GM12801 (cell line): ENCODE measurements at regions not wholly inside any gene's neighbourhood (a gene's known extent, or its start where the extent isn't known, plus 50 kb on each side); places are given as distances from the start of the nearest gene placed in this dataset.

Experiments used
- CTCF ChIP-seq: IDR thresholded peaks from one replicate; pipeline ENCODE4 v1.5.1; 2011; ENCODE audit warnings: control low read depth; ENCODE audit not compliant: insufficient read length; ENCODE audit errors: extremely low read depth

- TF ChIP-seq CTCF, result no peak
Measured at GRCh38 chr4:66791686-66792085, 753.6 kb downstream of the CENPC start.

GRCh38 chr4:66785479-66785878 lies 759.8 kb downstream of the CENPC start:
- no peak for TF ChIP-seq CTCF

GRCh38 chr4:66777097-66777496 lies 768.2 kb downstream of the CENPC start:
- TF ChIP-seq CTCF, result no peak

- no peak for TF ChIP-seq CTCF
Measured at GRCh38 chr4:66769441-66769840, 775.9 kb downstream of the CENPC start.

GRCh38 chr4:66767442-66767841 lies 777.9 kb downstream of the CENPC start:
- TF ChIP-seq CTCF, result no peak

GRCh38 chr4:66766557-66766956 lies 778.7 kb downstream of the CENPC start:
- TF ChIP-seq CTCF, result no peak

- TF ChIP-seq CTCF, result no peak
Measured at GRCh38 chr4:66750273-66750672, 795.0 kb downstream of the CENPC start.

GRCh38 chr4:66741081-66741480 lies 804.2 kb downstream of the CENPC start:
- TF ChIP-seq CTCF, result no peak
